ENCODE measurements at regions not wholly inside any gene's neighbourhood (a gene's known extent, or its start where the extent isn't known, plus 50 kb on each side); places are given as distances from the start of the nearest gene placed in this dataset.
"Not testable (repeated sequence)": the region's sequence is repeated elsewhere in the genome, so short reads cannot be mapped to it uniquely, and the experiment has no call there.

GRCh38 chr2:216752855-216753505, 57.6 kb upstream of the IGFBP5 start:
- dilution Hi-C loops (cut with MboI; ENCODE audit: extremely low pct_ligation_motif_present, low sequenced_read_pairs): no loop called here
- H3K79me2 ChIP-seq (ENCODE audit: control insufficient read depth, insufficient read depth, low read length): no peaks in the 10 kb centered on the region
- H3K4me1 ChIP-seq (ENCODE audit: control insufficient read depth, extremely low read depth, insufficient read depth, low read length): no peaks in the 10 kb centered on the region
- TF ChIP-seq EZH2 (IDR thresholded peaks at IDR 0.05; ENCODE audit: low read length) (no peak), CTCF (optimal IDR thresholded peaks at IDR 0.05 in 1 of 3, IDR thresholded peaks at IDR 0.05 in 1 of 3, conservative IDR thresholded peaks at IDR 0.05 in 1 of 3; ENCODE audit: extremely low read depth in 1 of 3, insufficient read depth in 2 of 3, low read length in 3 of 3) (no peak)
- no peaks in the 10 kb centered on the region for H3K27me3 ChIP-seq (ENCODE audit: control insufficient read depth, extremely low read depth, insufficient read depth, low read length)
- no peak for DNase-seq (ENCODE audit: low read depth, low spot score)
- H3K27ac ChIP-seq (ENCODE audit: control insufficient read depth, insufficient read depth, low read length): no peak overlapping the region
- no peaks in the 10 kb centered on the region for H3K9me1 ChIP-seq (ENCODE audit: control insufficient read depth, extremely low read depth, insufficient read depth, low read length)
- H3K9me3 ChIP-seq (ENCODE audit: control insufficient read depth, low read depth, low read length): no peaks in the 10 kb centered on the region
- no peak overlapping the region for H2AFZ ChIP-seq (ENCODE audit: control insufficient read depth, low read length)
- no peak overlapping the region for H3K4me3 ChIP-seq (ENCODE audit: control insufficient read depth in 2 of 3, extremely low read depth in 1 of 3, insufficient read depth in 2 of 3, low read depth in 1 of 3, low read length in 3 of 3)
- no peaks in the 10 kb centered on the region for H4K20me1 ChIP-seq (ENCODE audit: control insufficient read depth, extremely low read depth, insufficient read depth, low read length)
- no peak for FAIRE-seq
- H3K36me3 ChIP-seq (ENCODE audit: control insufficient read depth in 2 of 2, extremely low read depth in 1 of 2, insufficient read depth in 2 of 2, low read length in 2 of 2): no peaks in the 10 kb centered on the region
- H3K4me2 ChIP-seq (ENCODE audit: control insufficient read depth, extremely low read depth, insufficient read depth, low read depth, low read length): no peak overlapping the region
- no peak overlapping the region for H3K9ac ChIP-seq (ENCODE audit: control insufficient read depth, extremely low read depth, insufficient read depth, low read length)

- H3K9me1 ChIP-seq (ENCODE audit: control insufficient read depth, extremely low read depth, insufficient read depth, low read length); H3K79me2 ChIP-seq (ENCODE audit: control insufficient read depth, insufficient read depth, low read length); H3K9ac ChIP-seq (ENCODE audit: control insufficient read depth, extremely low read depth, insufficient read depth, low read length); H3K4me2 ChIP-seq (ENCODE audit: control insufficient read depth, extremely low read depth, insufficient read depth, low read depth, low read length); FAIRE-seq; H3K36me3 ChIP-seq (ENCODE audit: control insufficient read depth in 2 of 2, extremely low read depth in 1 of 2, insufficient read depth in 2 of 2, low read length in 2 of 2); H3K4me3 ChIP-seq (ENCODE audit: control insufficient read depth in 2 of 3, extremely low read depth in 1 of 3, insufficient read depth in 2 of 3, low read depth in 1 of 3, low read length in 3 of 3); DNase-seq (ENCODE audit: low read depth, low spot score); dilution Hi-C loops (cut with MboI; ENCODE audit: extremely low pct_ligation_motif_present, low sequenced_read_pairs); H2AFZ ChIP-seq (ENCODE audit: control insufficient read depth, low read length); H3K9me3 ChIP-seq (ENCODE audit: control insufficient read depth, low read depth, low read length); H4K20me1 ChIP-seq (ENCODE audit: control insufficient read depth, extremely low read depth, insufficient read depth, low read length); H3K4me1 ChIP-seq (ENCODE audit: control insufficient read depth, extremely low read depth, insufficient read depth, low read length); H3K27ac ChIP-seq (ENCODE audit: control insufficient read depth, insufficient read depth, low read length); H3K27me3 ChIP-seq (ENCODE audit: control insufficient read depth, extremely low read depth, insufficient read depth, low read length): not testable (repeated sequence)
These were observed 55.4 kb upstream of the IGFBP5 start for GRCh38 chr2:216750750-216751149.

GRCh38 chr2:216746268-216746667, 50.9 kb upstream of the IGFBP5 start:
- not testable (repeated sequence) for H3K4me2 ChIP-seq (ENCODE audit: control insufficient read depth, extremely low read depth, insufficient read depth, low read depth, low read length)

More at GRCh38 chr2:216746268-216746667, 50.9 kb upstream of the IGFBP5 start:
- H3K9ac ChIP-seq (ENCODE audit: control insufficient read depth, extremely low read depth, insufficient read depth, low read length); H3K4me3 ChIP-seq (ENCODE audit: control insufficient read depth in 2 of 3, extremely low read depth in 1 of 3, insufficient read depth in 2 of 3, low read depth in 1 of 3, low read length in 3 of 3); H2AFZ ChIP-seq (ENCODE audit: control insufficient read depth, low read length); H3K27me3 ChIP-seq (ENCODE audit: control insufficient read depth, extremely low read depth, insufficient read depth, low read length); H3K27ac ChIP-seq (ENCODE audit: control insufficient read depth, insufficient read depth, low read length); H3K9me3 ChIP-seq (ENCODE audit: control insufficient read depth, low read depth, low read length); H4K20me1 ChIP-seq (ENCODE audit: control insufficient read depth, extremely low read depth, insufficient read depth, low read length); H3K4me1 ChIP-seq (ENCODE audit: control insufficient read depth, extremely low read depth, insufficient read depth, low read length); DNase-seq (ENCODE audit: low read depth, low spot score); H3K79me2 ChIP-seq (ENCODE audit: control insufficient read depth, insufficient read depth, low read length); H3K9me1 ChIP-seq (ENCODE audit: control insufficient read depth, extremely low read depth, insufficient read depth, low read length); FAIRE-seq; dilution Hi-C loops (cut with MboI; ENCODE audit: extremely low pct_ligation_motif_present, low sequenced_read_pairs); H3K36me3 ChIP-seq (ENCODE audit: control insufficient read depth in 2 of 2, extremely low read depth in 1 of 2, insufficient read depth in 2 of 2, low read length in 2 of 2): not testable (repeated sequence)
